Transverse colon (tissue), 4 donors: ENCODE measurements at regions not wholly inside any gene's neighbourhood (a gene's known extent, or its start where the extent isn't known, plus 50 kb on each side); places are given as distances from the start of the nearest gene placed in this dataset.

Experiments used
- CTCF ChIP-seq, 5 experiments: fragments of 200-600 bp in 3 of 5; fragments of 450-650 bp in 2 of 5; sonication (generic) in 3 of 5; IDR thresholded peaks; 1 replicate in 2 of 5; 2 replicates in 3 of 5; pipeline ENCODE4 v1.5.1; 2016 to 2017; ENCODE audit warnings: antibody characterized with exemption in 5 of 5, inconsistent platforms in 3 of 5, mild to moderate bottlenecking in 2 of 5, moderate library complexity in 1 of 5
- POLR2A ChIP-seq: fragments of 450-650 bp; IDR thresholded peaks from one replicate; pipeline ENCODE4 v1.6.1; 2016; ENCODE audit warnings: antibody characterized with exemption, mild to moderate bottlenecking, moderate library complexity
- POLR2AphosphoS5 ChIP-seq, 3 donors: sonication (generic); formaldehyde crosslinking; IDR thresholded peaks; one replicate each; pipeline ENCODE4 v1.6.1; 2016; ENCODE audit warnings: antibody characterized with exemption in 3 of 3

- TF ChIP-seq POLR2A (no peak), CTCF (IDR thresholded peaks at IDR 0.05) (no peak), POLR2AphosphoS5 (IDR thresholded peaks at IDR 0.05) (no peak)
Observed at GRCh38 chr2:120514521-120514920, 168.6 kb downstream of the INHBB start.
